K562 (cell line): ENCODE measurements at regions not wholly inside any gene's neighbourhood (a gene's known extent, or its start where the extent isn't known, plus 50 kb on each side); places are given as distances from the start of the nearest gene placed in this dataset.

Experiments
- ATAC-seq: fragments of 200-7000 bp; cut with Tn5 transposase; 3 replicates; pipeline ENCODE4 v1.9.1; 2020; ENCODE audit warnings: moderate library complexity
- BruUV-seq: library from RNA; stranded (reverse); fragments of 400-500 nt; replicated peaks from 2 replicates; lab custom pipeline; 2021; lab: Mats Ljungman, UMichigan
- CTCF ChIA-PET: fragments of 300-600 bp; formaldehyde crosslinking; extraction: SDS; loops from one replicate; lab custom pipeline; 2021; ENCODE audit warnings: low intra/inter-chr PET ratio; lab: Yijun Ruan, JAX
- POLR2A ChIA-PET: fragments of 300-600, 350-650 bp; sonication (Branson Sonifier 250); formaldehyde crosslinking; extraction: SDS; loops from one replicate; lab custom pipeline; 2021; ENCODE audit warnings: antibody characterized with exemption, inconsistent platforms; lab: Yijun Ruan, JAX
- DNase-seq, 4 experiments: peaks; one replicate each; pipeline versions ENCODE4 v3.0.0 to v3.0.0-alpha.2; 2011 to 2018; ENCODE audit warnings: low spot score in 3 of 4, mixed read lengths in 3 of 4; ENCODE audit errors: extremely low read depth in 1 of 4
- FAIRE-seq: peaks from 2 replicates; lab custom pipeline; 2011; peaks lifted over from hg19 to GRCh38; lab: Jason Lieb, UNC
- H2AFZ ChIP-seq: 2 replicates; pipeline ENCODE4 v1.6.0; 2011; ENCODE audit warnings: low read depth, low read length, control low read depth, inconsistent platforms
- H3K27ac ChIP-seq: fragments of 200-600 bp; 3 replicates; pipeline ENCODE4 v1.8.0; 2011; ENCODE audit warnings: low read depth, mild to moderate bottlenecking, control low read depth, inconsistent platforms, low read length, moderate library complexity, mixed read lengths; ENCODE audit errors: extremely low read depth
- H3K27me3 ChIP-seq, 2 experiments: fragments of 300-600 bp in 1 of 2; 2 replicates in 1 of 2; 3 replicates in 1 of 2; pipeline versions ENCODE4 v1.6.0 to v1.8.0; 2011; ENCODE audit warnings: inconsistent platforms in 2 of 2, low read length in 2 of 2, mild to moderate bottlenecking in 1 of 2, mixed read lengths in 1 of 2, moderate library complexity in 1 of 2; ENCODE audit not compliant: control insufficient read depth in 2 of 2, insufficient read depth in 2 of 2
- H3K36me3 ChIP-seq: fragments of 300-600 bp; 3 replicates; pipeline ENCODE4 v1.8.0; 2011; ENCODE audit warnings: mild to moderate bottlenecking, low read length, inconsistent platforms; ENCODE audit not compliant: control insufficient read depth, insufficient read depth
- H3K4me1 ChIP-seq, 2 experiments: fragments of 200-600 bp in 1 of 2; replicated peaks in 1 of 2; 2 replicates in 1 of 2; 3 replicates in 1 of 2; pipeline versions ENCODE4 v1.5.1 to v1.8.0; 2011; ENCODE audit warnings: inconsistent platforms in 2 of 2, low read length in 2 of 2, mild to moderate bottlenecking in 1 of 2, mixed read lengths in 1 of 2, moderate library complexity in 1 of 2; ENCODE audit not compliant: control insufficient read depth in 2 of 2, insufficient read depth in 2 of 2
- H3K4me2 ChIP-seq: 2 replicates; pipeline ENCODE4 v1.6.1; 2011; ENCODE audit warnings: low read length, control low read depth, inconsistent platforms, mixed read lengths; ENCODE audit not compliant: insufficient read depth
- H3K4me3 ChIP-seq: fragments of 200-600 bp; sonication (generic), shearing (Covaris generic); 2 replicates; pipeline ENCODE4 v1.5.1; 2016; ENCODE audit warnings: control low read depth, inconsistent platforms
- H3K79me2 ChIP-seq: fragments of 200-600 bp; 3 replicates; pipeline ENCODE4 v1.8.0; 2011; ENCODE audit warnings: low read length, inconsistent platforms; ENCODE audit not compliant: control insufficient read depth, insufficient read depth
- H3K9ac ChIP-seq, 2 experiments: 2 replicates each; pipeline versions ENCODE4 v1.6.0 to v1.6.1; 2011; ENCODE audit warnings: low read depth in 2 of 2, low read length in 2 of 2, control low read depth in 1 of 2, inconsistent platforms in 1 of 2, mild to moderate bottlenecking in 1 of 2, mixed read lengths in 1 of 2; ENCODE audit not compliant: insufficient read depth in 1 of 2
- H3K9me1 ChIP-seq: one replicate; pipeline ENCODE4 v1.6.0; 2011; ENCODE audit warnings: inconsistent platforms, mild to moderate bottlenecking, low read length, moderate library complexity; ENCODE audit not compliant: control insufficient read depth, insufficient read depth
- H3K9me3 ChIP-seq: replicated peaks from 2 replicates; pipeline ENCODE4 v1.5.1; 2011; ENCODE audit warnings: low read depth, low read length, inconsistent platforms; ENCODE audit not compliant: control insufficient read depth, insufficient read depth
- H4K20me1 ChIP-seq: replicated peaks from 2 replicates; pipeline ENCODE4 v1.6.1; 2011; ENCODE audit warnings: low read length, inconsistent platforms, mixed read lengths; ENCODE audit not compliant: control insufficient read depth, insufficient read depth
- BHLHE40 ChIP-seq: IDR thresholded peaks from 2 replicates; pipeline ENCODE4 v1.6.1; 2011; ENCODE audit warnings: low read length, improper control_type of control experiment
- BRD4 ChIP-seq: fragments of 200-600 bp; sonication (generic); IDR thresholded peaks from 2 replicates; pipeline ENCODE4 v1.6.1; 2017; ENCODE audit warnings: inconsistent platforms
- CHD4 ChIP-seq: fragments of 200-600 bp; sonication (generic); IDR thresholded peaks from 3 replicates; pipeline ENCODE4 v1.6.1; 2012; ENCODE audit warnings: low read depth, mild to moderate bottlenecking, mixed read lengths, low read length, inconsistent platforms; ENCODE audit not compliant: insufficient read depth, insufficient replicate concordance, poor library complexity, severe bottlenecking
- FOXJ2 ChIP-seq: fragments of 200-800 bp; sonication (Bioruptor generic); IDR thresholded peaks from 2 replicates; pipeline ENCODE4 v1.6.1; 2016; ENCODE audit warnings: missing genetic modification characterization, missing compliant biosample characterization
- HES1 ChIP-seq: fragments of 450-650 bp; IDR thresholded peaks from 2 replicates; pipeline ENCODE4 v1.6.1; 2016; ENCODE audit warnings: low read depth, mild to moderate bottlenecking, moderate library complexity
- HMG20B ChIP-seq: fragments of 250-450 bp; sonication (Bioruptor Pico); IDR thresholded peaks from 2 replicates; pipeline ENCODE4 v1.5.0; 2021; ENCODE audit warnings: mild to moderate bottlenecking
- RBM39 ChIP-seq: fragments of 200-400 bp; formaldehyde crosslinking; optimal IDR thresholded peaks from 2 replicates; pipeline ENCODE3; 2018; ENCODE audit warnings: low read depth, low read length
- ZKSCAN1 ChIP-seq: fragments of 150-350 bp; IDR thresholded peaks from 2 replicates; pipeline ENCODE4 v1.6.1; 2016; ENCODE audit warnings: low read depth, low read length
- ZNF165 ChIP-seq: fragments of 250-450 bp; sonication (Bioruptor Pico); IDR thresholded peaks from 2 replicates; pipeline ENCODE4 v1.4.0; 2020; ENCODE audit warnings: borderline replicate concordance
- ZNF24 ChIP-seq: fragments of 450-650 bp; IDR thresholded peaks from 2 replicates; pipeline ENCODE4 v1.6.1; 2016
- ZNF3 ChIP-seq: fragments of 250-450 bp; sonication (Bioruptor Pico); IDR thresholded peaks from 2 replicates; pipeline ENCODE4 v1.5.0; 2021; ENCODE audit warnings: mild to moderate bottlenecking, moderate library complexity
- WGBS: fragments of 100-300 bp; shearing (Covaris generic); methylation state at CpG from one replicate; pipeline ENCODE4 v1.1.6; 2016; ENCODE audit warnings: low coverage, mixed read lengths; ENCODE audit not compliant: insufficient coverage; ENCODE audit errors: missing lambda C conversion rate; 5-methylcytosine and 5-hydroxymethylcytosine counted together
- in situ Hi-C: fragments of 300-500 bp; cut with MboI; formaldehyde crosslinking; loops from 4 replicates; pipeline ENCODE4 v1.15.0; 2018; ENCODE audit warnings: inconsistent platforms, mixed read lengths
- intact Hi-C: fragments of 100-400 bp; cut with micrococcal nuclease; formaldehyde crosslinking; loops from 2 replicates; pipeline ENCODE4 v1.14.2; 2022

GRCh38 chr2:225841314-225841713 is 441.8 kb downstream of the NYAP2 start:
- H3K4me3 ChIP-seq: no peak overlapping the region
- no peak for TF ChIP-seq ZNF24
- no peak for TF ChIP-seq HES1
- no peak for TF ChIP-seq FOXJ2 (tag)
- TF ChIP-seq, all 486 proteins: peak for 0
- DNase-seq: no peak
- H3K4me1 ChIP-seq: no peaks in the 10 kb centered on the region
- no peaks in the 10 kb centered on the region for H4K20me1 ChIP-seq
- no TSS peak for BruUV-seq
- ChIA-PET CTCF (no interaction called here), POLR2A (no interaction called here)
- 11% methylated on average over 1 of the region's 1 CpG for WGBS
- no peak overlapping the region for H3K27ac ChIP-seq
- in situ Hi-C loops: no loop called here
- no peak for FAIRE-seq
- ATAC-seq: no peak
- H3K9ac ChIP-seq: no peak overlapping the region
- no peak overlapping the region for H3K4me2 ChIP-seq
- no peaks in the 10 kb centered on the region for H3K9me1 ChIP-seq
- no peaks in the 10 kb centered on the region for H3K36me3 ChIP-seq
- intact Hi-C loops: no loop called here
- no peaks in the 10 kb centered on the region for H3K79me2 ChIP-seq
- no peaks in the 10 kb centered on the region for H3K9me3 ChIP-seq
- no peaks in the 10 kb centered on the region for H3K27me3 ChIP-seq
- H2AFZ ChIP-seq: no peak overlapping the region

GRCh38 chr2:225837328-225837727 is 437.8 kb downstream of the NYAP2 start:
- no peaks in the 10 kb centered on the region for H3K27me3 ChIP-seq
- intact Hi-C loops: no loop called here
- H3K36me3 ChIP-seq: no peaks in the 10 kb centered on the region
- H3K27ac ChIP-seq: no peak overlapping the region
- no TSS peak for BruUV-seq
- no peaks in the 10 kb centered on the region for H3K4me1 ChIP-seq
- DNase-seq (no peak), FAIRE-seq (no peak), ATAC-seq (no peak)
- no peaks in the 10 kb centered on the region for H3K9me1 ChIP-seq
- H3K4me3 ChIP-seq: no peak overlapping the region
- CTCF ChIA-PET: no interaction called here
- H2AFZ ChIP-seq: no peak overlapping the region
- H3K9ac ChIP-seq: no peak overlapping the region
- POLR2A ChIA-PET: no interaction called here
- no peaks in the 10 kb centered on the region for H3K79me2 ChIP-seq
- H3K9me3 ChIP-seq: no peaks in the 10 kb centered on the region
- TF ChIP-seq ZNF3: no peak
- TF ChIP-seq BRD4: no peak
- no peak for TF ChIP-seq ZNF165 (CRISPR knock-in tag)
- TF ChIP-seq ZKSCAN1: no peak
- no peak for TF ChIP-seq BHLHE40
- TF ChIP-seq HMG20B (CRISPR knock-in tag): no peak
- no peak for TF ChIP-seq RBM39
- no peak for TF ChIP-seq CHD4
- H3K4me2 ChIP-seq: no peak overlapping the region
- WGBS: 0% methylated on average over 1 of the region's 1 CpG
- in situ Hi-C loops: no loop called here
- no peaks in the 10 kb centered on the region for H4K20me1 ChIP-seq
